ENCODE measurements at regions not wholly inside any gene's neighbourhood (a gene's known extent, or its start where the extent isn't known, plus 50 kb on each side); places are given as distances from the start of the nearest gene placed in this dataset.

GRCh38 chr11:116129456-116129855, 625.2 kb upstream of the CADM1 start:
- no peak for DNase-seq

- no peak for DNase-seq
These were observed 622.3 kb upstream of the CADM1 start for GRCh38 chr11:116126562-116126961.

GRCh38 chr11:116124922-116125714, 620.9 kb upstream of the CADM1 start:
- DNase-seq, result no peak

- DNase-seq, result no peak
These were observed 619.5 kb upstream of the CADM1 start for GRCh38 chr11:116123739-116124138.

GRCh38 chr11:116122697-116123472, 618.7 kb upstream of the CADM1 start:
- no peak for DNase-seq

GRCh38 chr11:116119158-116119557, 614.9 kb upstream of the CADM1 start:
- DNase-seq, result no peak

GRCh38 chr11:116118138-116118470, 613.9 kb upstream of the CADM1 start:
- DNase-seq, result no peak

GRCh38 chr11:116117331-116118137, 613.3 kb upstream of the CADM1 start:
- DNase-seq, result no peak

- DNase-seq, result no peak
These were observed 611.6 kb upstream of the CADM1 start for GRCh38 chr11:116115801-116116200.

GRCh38 chr11:116114198-116114651, 610.0 kb upstream of the CADM1 start:
- no peak for DNase-seq

GRCh38 chr11:116112087-116112935, 608.1 kb upstream of the CADM1 start:
- peak; percentile 10 for DNase-seq

GRCh38 chr11:116111546-116111945, 607.3 kb upstream of the CADM1 start:
- DNase-seq, result no peak

GRCh38 chr11:116110802-116111201, 606.6 kb upstream of the CADM1 start:
- DNase-seq, result no peak

GRCh38 chr11:116110356-116110755, 606.1 kb upstream of the CADM1 start:
- no peak for DNase-seq

GRCh38 chr11:116109228-116109627, 605.0 kb upstream of the CADM1 start:
- DNase-seq, result no peak

- DNase-seq, result no peak
These were observed 603.9 kb upstream of the CADM1 start for GRCh38 chr11:116108161-116108560.

GRCh38 chr11:116107229-116107628, 603.0 kb upstream of the CADM1 start:
- no peak for DNase-seq

GRCh38 chr11:116104498-116105174, 600.4 kb upstream of the CADM1 start:
- DNase-seq, result no peak

- no peak for DNase-seq
These were observed 597.7 kb upstream of the CADM1 start for GRCh38 chr11:116101902-116102301.

- no peak for DNase-seq
These were observed 595.8 kb upstream of the CADM1 start for GRCh38 chr11:116100016-116100415.

GRCh38 chr11:116099541-116099940, 595.3 kb upstream of the CADM1 start:
- DNase-seq, result no peak

Measured in DMS153 (cell line).